Panc1 (cell line): ENCODE measurements at regions not wholly inside any gene's neighbourhood (a gene's known extent, or its start where the extent isn't known, plus 50 kb on each side); places are given as distances from the start of the nearest gene placed in this dataset.

ENCODE experiments used
- CTCF ChIP-seq: fragments of 450-650 bp; IDR thresholded peaks from 2 replicates; pipeline ENCODE4 v1.5.1; 2017; ENCODE audit warnings: mild to moderate bottlenecking
- SIN3A ChIP-seq: IDR thresholded peaks from 2 replicates; pipeline ENCODE4 v1.6.1; 2012; ENCODE audit warnings: low read depth, mild to moderate bottlenecking, low read length, moderate library complexity, borderline replicate concordance; ENCODE audit not compliant: insufficient read depth

GRCh38 chr3:159548675-159549335 is 439.8 kb upstream of the IL12A start:
- TF ChIP-seq SIN3A (no peak), CTCF (no peak)
